ENCODE measurements at regions not wholly inside any gene's neighbourhood (a gene's known extent, or its start where the extent isn't known, plus 50 kb on each side); places are given as distances from the start of the nearest gene placed in this dataset.
A peak's percentile ranks its signal among the peaks of the same experiment; 100 is the strongest.

DNA sequence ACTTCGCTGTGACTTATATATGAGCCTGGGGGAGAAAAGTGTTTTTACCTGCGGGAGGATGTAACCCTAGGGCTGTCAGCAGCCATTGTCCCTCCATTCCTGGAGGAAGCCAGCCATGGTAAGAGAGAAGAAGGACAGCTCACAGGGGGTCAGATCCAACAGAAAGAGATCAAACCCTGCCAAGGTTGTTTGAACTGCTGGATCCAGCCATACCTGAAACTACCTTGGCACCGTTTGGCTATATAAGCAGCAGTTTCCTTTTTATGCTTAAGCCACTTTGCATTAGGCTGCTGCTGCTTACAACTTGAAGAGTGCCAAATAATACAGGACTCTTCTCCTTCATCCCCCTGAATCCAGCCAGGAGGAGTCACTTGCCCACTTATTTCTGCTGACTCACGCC lies 205.5 kb downstream of the PHETA1 start:
- H3K9me3 Mint-ChIP-seq (ENCODE audit: unreplicated experiment) = peaks cover 9% of the 10 kb centered on the region
- no peak for DNase-seq
- no peaks in the 10 kb centered on the region for H3K36me3 Mint-ChIP-seq (ENCODE audit: unreplicated experiment)
- peaks cover 16% of the 10 kb centered on the region for H3K4me1 Mint-ChIP-seq (ENCODE audit: low read depth, unreplicated experiment)
- peaks cover 9% of the 10 kb centered on the region for H3K27me3 Mint-ChIP-seq (ENCODE audit: unreplicated experiment)
- no peak overlapping the region for H3K4me3 Mint-ChIP-seq (ENCODE audit: unreplicated experiment)
- TF ChIP-seq, protein P1, sequence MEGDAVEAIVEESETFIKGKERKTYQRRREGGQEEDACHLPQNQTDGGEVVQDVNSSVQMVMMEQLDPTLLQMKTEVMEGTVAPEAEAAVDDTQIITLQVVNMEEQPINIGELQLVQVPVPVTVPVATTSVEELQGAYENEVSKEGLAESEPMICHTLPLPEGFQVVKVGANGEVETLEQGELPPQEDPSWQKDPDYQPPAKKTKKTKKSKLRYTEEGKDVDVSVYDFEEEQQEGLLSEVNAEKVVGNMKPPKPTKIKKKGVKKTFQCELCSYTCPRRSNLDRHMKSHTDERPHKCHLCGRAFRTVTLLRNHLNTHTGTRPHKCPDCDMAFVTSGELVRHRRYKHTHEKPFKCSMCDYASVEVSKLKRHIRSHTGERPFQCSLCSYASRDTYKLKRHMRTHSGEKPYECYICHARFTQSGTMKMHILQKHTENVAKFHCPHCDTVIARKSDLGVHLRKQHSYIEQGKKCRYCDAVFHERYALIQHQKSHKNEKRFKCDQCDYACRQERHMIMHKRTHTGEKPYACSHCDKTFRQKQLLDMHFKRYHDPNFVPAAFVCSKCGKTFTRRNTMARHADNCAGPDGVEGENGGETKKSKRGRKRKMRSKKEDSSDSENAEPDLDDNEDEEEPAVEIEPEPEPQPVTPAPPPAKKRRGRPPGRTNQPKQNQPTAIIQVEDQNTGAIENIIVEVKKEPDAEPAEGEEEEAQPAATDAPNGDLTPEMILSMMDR (IDR thresholded peaks at IDR 0.05; ENCODE audit: partially characterized antibody, unreplicated experiment) = no peak
- no peak overlapping the region for H3K27ac Mint-ChIP-seq (ENCODE audit: unreplicated experiment)

DNA sequence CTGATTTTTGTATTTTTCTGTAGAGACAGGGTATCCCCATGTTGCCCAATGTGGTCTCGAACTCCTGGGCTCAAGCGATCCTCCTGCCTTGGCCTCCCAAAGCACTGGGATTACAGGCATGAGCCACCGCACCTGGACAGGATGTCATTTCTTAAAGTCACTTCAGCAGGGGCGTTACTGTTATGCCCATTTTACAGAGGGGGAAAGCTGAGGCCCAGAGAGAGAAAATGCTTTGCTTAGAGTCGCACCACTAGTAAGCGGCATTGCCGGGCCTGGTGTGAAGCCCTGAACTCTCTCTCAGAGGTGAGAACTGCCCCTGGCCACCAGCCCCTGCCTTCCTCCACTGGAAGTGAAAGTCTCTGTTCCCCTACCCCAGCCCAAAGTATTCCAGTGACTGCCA lies 207.0 kb downstream of the PHETA1 start:
- DNase-seq = no peak
- H3K4me1 Mint-ChIP-seq (ENCODE audit: low read depth, unreplicated experiment) = peaks cover 19% of the 10 kb centered on the region
- TF ChIP-seq, protein P1 (IDR thresholded peaks at IDR 0.05; ENCODE audit: partially characterized antibody, unreplicated experiment) = no peak
- no peak overlapping the region for H3K27ac Mint-ChIP-seq (ENCODE audit: unreplicated experiment)
- H3K4me3 Mint-ChIP-seq (ENCODE audit: unreplicated experiment) = no peak overlapping the region
- peaks cover 9% of the 10 kb centered on the region for H3K27me3 Mint-ChIP-seq (ENCODE audit: unreplicated experiment)
- H3K9me3 Mint-ChIP-seq (ENCODE audit: unreplicated experiment) = peaks cover 9% of the 10 kb centered on the region
- peaks cover 9% of the 10 kb centered on the region for H3K36me3 Mint-ChIP-seq (ENCODE audit: unreplicated experiment)

DNA sequence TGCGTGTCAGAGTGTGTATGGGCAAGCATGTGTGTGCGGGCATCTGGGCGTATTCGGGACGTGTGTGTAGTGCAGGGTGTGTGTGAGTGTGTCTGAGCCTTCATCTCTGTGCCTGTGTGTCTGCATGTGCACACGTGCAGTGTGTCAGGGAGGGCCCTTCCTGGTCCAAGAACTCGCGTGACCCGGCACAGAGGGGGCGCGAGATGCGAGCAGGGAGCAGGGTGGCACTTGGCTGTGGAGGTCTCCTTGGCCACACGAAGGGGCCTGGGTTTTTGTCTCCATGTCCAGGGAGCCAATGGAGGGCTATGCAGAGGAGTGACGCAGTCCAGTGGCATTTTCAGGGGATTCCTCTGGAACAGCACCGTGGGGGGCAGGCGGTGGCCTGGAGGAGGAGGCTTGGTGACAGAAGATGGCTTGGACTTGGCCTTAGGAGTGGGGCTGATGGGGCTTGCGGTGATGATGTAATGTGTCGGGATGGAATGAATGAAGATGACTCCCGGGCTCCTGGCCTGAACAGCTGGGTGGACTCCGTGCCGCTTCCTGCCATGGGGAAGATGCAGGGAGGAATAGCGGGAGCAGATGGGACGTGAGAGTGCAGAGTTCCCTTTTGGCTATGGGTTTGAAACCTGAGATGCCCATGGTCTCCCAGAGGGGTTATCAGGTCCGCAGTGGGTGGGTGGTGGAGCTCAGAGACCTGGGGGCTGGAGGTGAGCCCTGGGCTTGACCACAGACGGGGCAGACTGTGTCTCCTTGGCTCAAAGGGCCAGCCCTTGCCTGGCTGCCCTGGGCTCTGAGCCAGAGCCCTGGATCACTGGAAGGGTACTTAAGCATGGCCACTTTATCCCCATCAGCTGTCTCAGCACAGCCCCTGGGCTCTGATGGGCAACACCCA lies 208.3 kb downstream of the PHETA1 start:
- Mint-ChIP-seq H3K4me1 (ENCODE audit: low read depth, unreplicated experiment) (peaks cover 19% of the 10 kb centered on the region), H3K36me3 (ENCODE audit: unreplicated experiment) (peaks cover 9% of the 10 kb centered on the region), H3K27ac (ENCODE audit: unreplicated experiment) (peak overlapping the region; percentile 97), H3K9me3 (ENCODE audit: unreplicated experiment) (peaks cover 9% of the 10 kb centered on the region), H3K27me3 (ENCODE audit: unreplicated experiment) (peaks cover 9% of the 10 kb centered on the region), H3K4me3 (ENCODE audit: unreplicated experiment) (peak overlapping the region; percentile 87)
- TF ChIP-seq, protein P1 (IDR thresholded peaks at IDR 0.05; ENCODE audit: partially characterized antibody, unreplicated experiment) = no peak
- DNase-seq = peak; percentile 67

DNA sequence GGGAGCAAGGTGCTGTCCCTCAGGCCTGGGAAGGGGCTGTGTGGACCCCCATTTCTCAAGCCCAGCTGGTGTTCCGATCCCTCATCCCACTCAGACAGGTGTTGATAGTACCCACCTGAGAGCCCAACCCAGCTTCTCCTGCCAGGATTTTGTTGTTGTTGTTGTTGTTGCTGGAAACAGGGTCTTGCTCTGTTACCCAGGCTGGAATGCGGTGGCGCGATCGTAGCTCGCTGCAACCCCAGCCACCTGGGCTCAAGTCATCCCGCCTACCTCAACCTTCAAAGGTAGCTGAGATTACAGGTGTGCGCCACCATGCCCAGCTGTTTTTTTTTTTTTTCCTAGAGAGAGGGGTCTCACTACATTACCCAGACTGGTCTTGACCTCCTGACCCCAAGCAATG lies 209.9 kb downstream of the PHETA1 start:
- Mint-ChIP-seq H3K4me1 (ENCODE audit: low read depth, unreplicated experiment) (peaks cover 23% of the 10 kb centered on the region), H3K9me3 (ENCODE audit: unreplicated experiment) (peaks cover 9% of the 10 kb centered on the region), H3K27ac (ENCODE audit: unreplicated experiment) (no peak overlapping the region), H3K36me3 (ENCODE audit: unreplicated experiment) (peaks cover 9% of the 10 kb centered on the region), H3K27me3 (ENCODE audit: unreplicated experiment) (peaks cover 9% of the 10 kb centered on the region), H3K4me3 (ENCODE audit: unreplicated experiment) (no peak overlapping the region)
- DNase-seq = no peak
- TF ChIP-seq, protein P1 (IDR thresholded peaks at IDR 0.05; ENCODE audit: partially characterized antibody, unreplicated experiment) = no peak

DNA sequence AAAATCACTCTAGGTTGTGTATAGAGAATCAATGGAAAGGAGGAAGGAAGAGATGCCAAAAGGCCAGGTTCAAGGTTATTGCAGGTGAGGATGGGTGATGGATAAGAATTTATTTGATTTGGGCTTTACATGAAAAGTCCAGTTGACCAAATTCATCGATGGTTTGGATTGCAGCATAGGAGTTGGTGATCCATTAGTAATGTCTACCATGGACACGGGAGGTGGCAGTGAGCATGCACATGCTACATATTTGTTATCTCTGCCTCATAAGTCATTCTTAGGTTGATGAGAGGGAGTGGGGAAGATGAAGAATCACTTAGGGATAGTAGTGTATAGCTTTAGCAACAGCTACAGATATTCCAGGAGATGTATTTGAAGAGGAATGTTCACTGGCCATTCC lies 211.4 kb downstream of the PHETA1 start:
- Mint-ChIP-seq H3K27ac (ENCODE audit: unreplicated experiment) (no peak overlapping the region), H3K4me3 (ENCODE audit: unreplicated experiment) (peak overlapping the region; percentile 2), H3K36me3 (ENCODE audit: unreplicated experiment) (peaks cover 9% of the 10 kb centered on the region), H3K27me3 (ENCODE audit: unreplicated experiment) (peaks cover 9% of the 10 kb centered on the region), H3K9me3 (ENCODE audit: unreplicated experiment) (peaks cover 9% of the 10 kb centered on the region), H3K4me1 (ENCODE audit: low read depth, unreplicated experiment) (peaks cover 26% of the 10 kb centered on the region)
- no peak for DNase-seq
- TF ChIP-seq, protein P1 (IDR thresholded peaks at IDR 0.05; ENCODE audit: partially characterized antibody, unreplicated experiment) = no peak

All from glutamatergic neuron (in vitro differentiated cells).